GM12865 (cell line): ENCODE measurements at regions not wholly inside any gene's neighbourhood (a gene's known extent, or its start where the extent isn't known, plus 50 kb on each side); places are given as distances from the start of the nearest gene placed in this dataset.

Source experiments
- DNase-seq: peaks from one replicate; pipeline ENCODE4 v3.0.0; 2010; ENCODE audit warnings: low read depth
- H3K4me3 ChIP-seq: 2 replicates; pipeline ENCODE4 v1.5.1; 2011; ENCODE audit warnings: mild to moderate bottlenecking, low read depth, low read length, control low read depth
- CTCF ChIP-seq: IDR thresholded peaks from 2 replicates; pipeline ENCODE4 v1.5.1; 2011; ENCODE audit warnings: low read length, control low read depth, low read depth, inconsistent platforms; ENCODE audit not compliant: insufficient read depth; ENCODE audit errors: missing control alignments

- no peak overlapping the region for H3K4me3 ChIP-seq
- TF ChIP-seq CTCF, result no peak
- DNase-seq, result no peak
Measured at GRCh38 chr1:80909172-80909784, 891.5 kb upstream of the ADGRL2 start.

GRCh38 chr1:80896781-80897356, 903.9 kb upstream of the ADGRL2 start:
- no peak for TF ChIP-seq CTCF
- DNase-seq, result no peak
- H3K4me3 ChIP-seq, result no peak overlapping the region

DNA sequence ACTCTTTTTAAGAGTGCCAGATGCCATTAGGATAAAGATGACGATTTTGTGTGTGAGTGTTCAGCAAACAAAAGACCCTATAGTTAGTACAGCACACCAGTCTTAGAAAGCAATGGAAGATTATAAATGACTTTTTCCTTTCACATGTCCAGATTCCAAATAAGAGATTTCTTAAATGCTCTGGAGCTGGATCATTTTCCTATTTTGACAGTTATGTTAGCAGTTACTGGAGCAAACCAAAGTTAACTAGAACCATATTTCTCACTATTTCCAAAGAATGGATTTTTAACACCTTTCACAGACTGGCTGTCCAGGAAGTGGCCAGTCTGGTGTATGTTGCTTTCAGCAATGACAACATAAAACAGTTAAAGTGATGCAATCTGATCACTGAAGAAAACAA, 905.8 kb upstream of the ADGRL2 start:
- H3K4me3 ChIP-seq, result no peak overlapping the region
- no peak for DNase-seq

DNA sequence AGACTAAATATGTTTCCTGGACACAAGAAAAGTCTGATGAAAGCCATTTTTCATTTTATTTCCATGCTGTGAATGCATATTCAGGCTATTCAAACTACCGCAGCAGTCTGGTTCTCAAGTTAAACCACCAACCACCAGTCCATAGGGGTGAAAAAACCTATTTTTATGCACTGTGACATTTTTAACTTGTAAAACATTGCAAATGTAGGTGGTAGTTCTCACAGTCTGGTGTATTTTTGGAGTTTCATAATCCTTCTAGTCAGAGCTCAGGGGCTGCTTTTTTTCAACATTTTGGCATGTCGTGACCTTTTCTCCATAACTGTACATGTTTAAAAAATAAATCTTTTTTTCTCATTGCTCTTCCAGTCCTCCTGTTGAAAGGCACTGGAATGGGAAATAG, 907.6 kb upstream of the ADGRL2 start:
- DNase-seq, result no peak
- no peak for TF ChIP-seq CTCF
- H3K4me3 ChIP-seq, result no peak overlapping the region

More for the DNA sequence above, 905.8 kb upstream of the ADGRL2 start:
- TF ChIP-seq CTCF, result no peak

GRCh38 chr1:80892539-80892938, 908.2 kb upstream of the ADGRL2 start:
- TF ChIP-seq CTCF, result no peak
- H3K4me3 ChIP-seq, result no peak overlapping the region
- DNase-seq, result no peak

- H3K4me3 ChIP-seq, result no peak overlapping the region
- no peak for DNase-seq
- no peak for TF ChIP-seq CTCF
Measured at GRCh38 chr1:80891871-80892270, 908.9 kb upstream of the ADGRL2 start.

DNA sequence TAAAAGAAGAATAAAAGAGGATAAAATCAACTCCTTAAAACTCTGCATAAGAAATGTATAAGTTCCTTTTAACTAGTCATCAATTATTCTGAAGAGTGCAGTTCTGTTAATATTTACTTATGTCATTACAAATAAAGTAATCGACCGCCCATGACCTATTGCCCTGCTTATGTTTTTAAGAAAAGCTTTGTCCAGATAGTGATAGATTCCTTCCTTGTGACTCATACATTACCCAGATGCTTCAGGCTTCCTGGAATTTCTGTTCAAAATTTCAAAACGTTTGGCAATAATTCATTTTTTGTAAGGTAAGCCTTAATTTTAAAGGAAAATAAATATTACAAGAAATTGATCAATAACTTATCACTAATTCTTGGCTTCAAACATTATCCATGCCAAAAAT, 918.2 kb upstream of the ADGRL2 start:
- no peak for DNase-seq
- H3K4me3 ChIP-seq, result no peak overlapping the region
- TF ChIP-seq CTCF, result no peak
